GM20000 (cell line): ENCODE measurements at regions not wholly inside any gene's neighbourhood (a gene's known extent, or its start where the extent isn't known, plus 50 kb on each side); places are given as distances from the start of the nearest gene placed in this dataset.
"Not testable (repeated sequence)": the region's sequence is repeated elsewhere in the genome, so short reads cannot be mapped to it uniquely, and the experiment has no call there.

Experiments
- DNase-seq: peaks from one replicate; pipeline ENCODE4 v3.0.0; 2012; ENCODE audit warnings: low spot score
- TF ChIP-seq, protein P1 (sequence below): IDR thresholded peaks from 2 replicates; pipeline ENCODE4 v1.5.1; 2012; ENCODE audit warnings: mild to moderate bottlenecking, control low read depth; ENCODE audit errors: extremely low read depth, missing control alignments

DNA sequence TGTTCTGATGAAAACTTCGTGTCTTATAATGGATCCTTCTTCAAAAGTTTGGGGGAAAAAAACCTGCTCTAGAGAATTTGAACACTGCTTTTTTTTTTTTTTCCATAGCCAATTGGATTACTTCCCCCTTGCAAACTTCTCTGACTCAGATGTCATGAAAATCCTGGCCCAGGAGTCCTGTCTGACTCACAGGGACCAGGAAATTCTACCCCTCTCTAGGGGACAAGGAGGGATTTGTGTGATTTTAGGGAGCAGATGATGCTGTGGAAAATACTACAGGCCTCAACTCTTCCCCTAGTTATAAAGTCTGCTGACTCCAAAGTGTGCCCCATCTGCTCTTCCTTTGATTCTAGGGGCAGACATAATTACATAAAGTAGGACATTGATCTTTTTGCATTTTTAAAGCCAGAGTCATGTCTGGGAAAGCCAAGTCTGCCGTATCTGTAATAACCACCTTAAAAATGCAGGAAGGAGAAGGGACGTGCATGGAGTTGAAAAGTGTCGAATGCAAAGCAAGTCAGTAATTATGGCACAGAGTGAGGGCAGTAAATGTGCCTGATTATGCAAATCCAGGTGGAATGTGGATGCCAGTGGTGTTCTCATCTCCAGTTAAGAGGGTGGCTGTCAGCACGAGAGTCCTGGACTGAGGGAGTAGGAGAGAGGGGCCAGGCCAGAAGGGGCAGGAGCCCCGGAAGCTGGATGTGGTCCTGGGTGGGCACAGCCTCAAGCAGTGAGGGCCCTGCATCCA, 144.3 kb upstream of the SULF2 start:
- DNase-seq, result no peak
- TF ChIP-seq, protein P1, sequence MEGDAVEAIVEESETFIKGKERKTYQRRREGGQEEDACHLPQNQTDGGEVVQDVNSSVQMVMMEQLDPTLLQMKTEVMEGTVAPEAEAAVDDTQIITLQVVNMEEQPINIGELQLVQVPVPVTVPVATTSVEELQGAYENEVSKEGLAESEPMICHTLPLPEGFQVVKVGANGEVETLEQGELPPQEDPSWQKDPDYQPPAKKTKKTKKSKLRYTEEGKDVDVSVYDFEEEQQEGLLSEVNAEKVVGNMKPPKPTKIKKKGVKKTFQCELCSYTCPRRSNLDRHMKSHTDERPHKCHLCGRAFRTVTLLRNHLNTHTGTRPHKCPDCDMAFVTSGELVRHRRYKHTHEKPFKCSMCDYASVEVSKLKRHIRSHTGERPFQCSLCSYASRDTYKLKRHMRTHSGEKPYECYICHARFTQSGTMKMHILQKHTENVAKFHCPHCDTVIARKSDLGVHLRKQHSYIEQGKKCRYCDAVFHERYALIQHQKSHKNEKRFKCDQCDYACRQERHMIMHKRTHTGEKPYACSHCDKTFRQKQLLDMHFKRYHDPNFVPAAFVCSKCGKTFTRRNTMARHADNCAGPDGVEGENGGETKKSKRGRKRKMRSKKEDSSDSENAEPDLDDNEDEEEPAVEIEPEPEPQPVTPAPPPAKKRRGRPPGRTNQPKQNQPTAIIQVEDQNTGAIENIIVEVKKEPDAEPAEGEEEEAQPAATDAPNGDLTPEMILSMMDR, result no peak

DNA sequence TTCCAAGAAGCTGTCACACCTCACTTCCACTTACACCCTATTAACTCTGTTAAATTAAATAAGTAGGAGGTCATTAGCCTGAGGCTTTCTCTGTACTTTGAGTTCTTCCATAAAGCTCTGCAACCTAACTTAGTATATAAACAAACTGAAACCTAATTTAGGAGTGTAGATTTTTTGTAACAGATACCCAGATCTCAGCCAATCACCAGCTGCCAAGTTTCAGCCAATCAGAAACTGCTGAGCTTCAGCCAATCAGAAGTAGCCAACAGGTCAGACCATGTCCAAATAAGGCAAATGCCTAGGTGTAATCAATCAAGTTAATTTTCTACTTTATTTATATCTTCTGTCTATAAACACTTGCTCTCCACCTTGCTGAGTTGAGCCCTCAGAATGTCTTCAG, 142.7 kb upstream of the SULF2 start:
- no peak for DNase-seq
- TF ChIP-seq, protein P1, result no peak

DNA sequence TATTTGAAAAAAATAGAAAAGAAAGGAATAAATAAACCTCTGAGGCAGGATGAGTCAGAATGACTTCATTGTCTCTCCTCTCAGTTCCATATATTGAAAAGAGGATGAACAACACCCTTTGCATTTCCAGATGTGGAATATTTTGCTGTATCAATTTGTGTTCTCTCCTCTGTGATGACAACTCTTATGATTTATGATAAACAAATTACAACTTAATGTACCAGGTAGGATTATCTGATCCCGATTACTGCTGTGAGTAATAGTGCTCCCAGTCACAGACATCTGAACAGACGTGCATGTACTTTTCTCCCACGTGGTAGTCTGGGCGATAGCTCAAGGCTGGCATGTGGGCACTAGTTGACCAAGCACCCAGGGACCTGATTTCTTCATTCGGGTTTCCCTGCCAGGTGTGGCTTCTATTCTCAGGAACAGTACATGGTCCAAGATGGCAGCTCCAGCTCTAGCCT, 142.1 kb upstream of the SULF2 start:
- no peak for DNase-seq

DNA sequence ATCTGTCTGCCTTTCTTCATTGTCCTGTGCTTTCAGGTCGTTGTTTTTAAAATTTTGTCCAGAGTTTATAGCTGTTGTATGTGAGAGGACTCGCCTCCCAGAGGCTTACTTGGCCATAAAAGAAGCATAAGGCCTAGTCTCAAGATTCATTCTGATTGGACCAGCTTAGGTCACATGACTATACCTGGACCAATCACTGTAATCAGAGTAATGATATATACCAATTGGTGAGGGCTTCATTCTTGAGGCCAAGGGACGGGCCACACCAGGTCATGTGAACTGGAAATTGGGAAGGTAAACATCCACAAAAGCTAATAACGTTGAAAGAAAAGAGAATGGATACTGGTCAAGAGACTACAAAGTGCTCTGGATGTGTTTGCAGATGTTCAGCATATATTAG, 141.4 kb upstream of the SULF2 start:
- TF ChIP-seq, protein P1, result no peak
- no peak for DNase-seq

More for the DNA sequence above, 142.1 kb upstream of the SULF2 start:
- TF ChIP-seq, protein P1, result no peak

DNA sequence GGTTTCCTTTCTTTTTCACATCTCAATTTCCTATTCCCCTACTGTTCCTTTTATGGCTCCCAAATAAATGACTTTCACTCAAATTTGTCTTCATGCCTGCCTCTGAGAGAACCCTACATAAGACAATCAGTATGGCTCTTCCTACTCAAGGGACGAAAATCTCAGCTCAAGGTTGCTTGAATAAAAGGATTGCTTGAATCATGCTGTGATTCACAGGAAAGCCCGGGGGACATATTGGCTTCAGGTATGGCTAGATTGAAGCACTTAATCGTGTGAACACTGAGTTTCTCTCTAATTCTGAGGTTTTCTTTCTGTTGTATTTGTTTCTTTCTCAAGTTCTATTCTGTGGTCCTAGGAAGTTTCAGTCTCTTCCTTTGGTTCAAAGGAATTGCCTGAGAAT, 140.3 kb upstream of the SULF2 start:
- no peak for DNase-seq

DNA sequence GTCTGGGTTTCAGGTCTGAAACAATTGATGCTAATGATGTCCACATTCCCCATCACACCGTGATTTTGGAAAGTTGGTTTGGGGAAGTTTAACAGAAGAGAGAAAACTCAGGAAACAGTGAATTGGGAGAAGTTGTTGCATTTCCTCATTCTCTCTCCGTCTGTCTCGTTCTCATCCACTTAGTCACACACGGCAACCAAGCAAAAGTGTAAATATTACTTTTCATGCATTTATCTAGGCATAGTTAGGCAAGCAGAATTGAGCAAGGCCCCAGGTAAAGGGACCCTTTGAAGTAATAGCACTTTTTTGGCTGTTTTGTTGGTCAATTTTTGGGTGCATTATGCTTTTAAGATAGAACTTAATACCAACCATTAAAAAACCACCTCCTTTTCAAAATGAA, 137.0 kb upstream of the SULF2 start:
- TF ChIP-seq, protein P1, result no peak
- no peak for DNase-seq

More for the DNA sequence above, 140.3 kb upstream of the SULF2 start:
- TF ChIP-seq, protein P1, result no peak

DNA sequence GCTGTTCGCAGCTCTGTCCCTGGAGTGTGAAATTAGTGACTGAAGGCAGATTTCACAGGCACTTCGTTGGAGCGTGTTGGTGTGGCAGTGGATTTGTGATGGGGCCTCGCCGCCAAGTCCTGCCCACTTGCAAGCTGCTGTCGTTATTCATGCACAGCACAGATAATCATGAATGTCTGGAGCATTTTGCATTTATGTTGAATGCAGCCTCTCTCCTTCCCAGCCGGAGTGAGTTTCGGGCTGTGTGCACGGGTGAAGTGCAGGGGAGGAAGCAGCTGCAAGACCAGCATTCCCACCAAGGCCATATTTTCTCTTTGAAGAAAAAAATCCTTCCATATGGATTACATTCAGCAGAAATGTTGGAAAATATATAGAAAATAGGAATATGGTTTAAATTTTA, 136.5 kb upstream of the SULF2 start:
- not testable (repeated sequence) for DNase-seq

DNA sequence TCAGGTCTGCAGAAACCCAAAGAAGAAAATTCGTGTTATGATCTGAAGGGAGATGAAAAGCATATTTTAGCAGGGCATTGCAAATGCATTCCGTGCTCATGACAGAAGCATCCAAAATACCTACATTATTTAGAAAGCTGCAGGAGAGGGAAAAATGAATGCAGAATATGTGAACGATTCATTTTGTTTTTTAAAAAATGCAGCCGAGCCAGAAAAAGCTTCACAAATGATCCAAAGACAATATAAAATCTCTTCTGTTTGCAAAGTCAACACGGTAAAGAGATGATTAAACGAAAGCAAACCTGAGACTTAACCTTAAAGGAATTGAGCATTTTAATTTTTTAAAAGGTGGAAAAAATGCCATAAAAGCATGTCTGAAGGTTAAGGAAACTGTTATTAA, 136.1 kb upstream of the SULF2 start:
- no peak for DNase-seq
- TF ChIP-seq, protein P1, result no peak
